ENCODE measurements at regions not wholly inside any gene's neighbourhood (a gene's known extent, or its start where the extent isn't known, plus 50 kb on each side); places are given as distances from the start of the nearest gene placed in this dataset.

DNA sequence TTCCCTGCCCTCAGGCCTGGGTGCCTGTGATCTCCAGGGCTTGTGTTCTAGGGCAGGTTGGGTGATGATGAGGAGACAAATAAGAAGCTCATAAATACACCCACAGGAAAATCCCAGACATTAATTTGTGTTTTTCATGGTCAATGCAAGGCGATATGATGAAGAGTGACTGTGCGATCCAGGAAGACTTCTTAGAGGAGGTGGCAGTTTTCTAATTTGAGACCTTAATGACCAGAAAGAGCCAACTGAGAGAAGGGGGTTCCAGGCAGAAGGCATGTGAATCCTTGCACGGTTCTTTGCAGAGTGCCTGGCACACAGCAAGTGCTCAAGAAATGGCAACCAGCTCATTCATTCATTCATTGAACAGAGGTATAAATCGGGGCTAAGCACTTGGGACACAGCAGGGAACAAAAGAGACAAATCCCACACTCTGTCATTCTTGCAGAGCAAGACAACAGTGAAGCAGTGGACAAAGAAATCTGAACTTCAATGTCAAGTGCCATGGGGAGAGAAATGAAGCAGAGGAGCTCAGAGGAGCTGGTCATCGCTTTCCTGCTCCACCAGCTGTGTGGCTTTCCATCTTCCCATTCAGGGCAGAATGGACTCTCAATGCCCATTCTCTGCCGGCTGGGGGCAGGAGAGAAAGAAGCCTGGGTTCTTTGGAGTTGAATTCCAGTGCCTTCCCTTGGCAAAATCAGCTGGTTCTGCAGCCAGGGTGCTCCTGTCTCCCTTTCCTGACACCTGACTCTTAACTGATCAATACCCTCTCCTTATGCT, 128.3 kb downstream of the AACS start:
- ATAC-seq (replicated peaks in 1 of 2): no peak
- peaks cover 80% of the 10 kb centered on the region for H3K27me3 Mint-ChIP-seq (ENCODE audit: low read depth)
- H3K9me3 Mint-ChIP-seq: no peaks in the 10 kb centered on the region
- H3K27ac Mint-ChIP-seq: no peak overlapping the region
- H3K4me3 Mint-ChIP-seq: no peak overlapping the region
- no peaks in the 10 kb centered on the region for H3K36me3 Mint-ChIP-seq (ENCODE audit: insufficient read depth in 2 of 2)
- DNase-seq: no peak
- no peaks in the 10 kb centered on the region for H3K4me1 Mint-ChIP-seq (ENCODE audit: low read depth)

DNA sequence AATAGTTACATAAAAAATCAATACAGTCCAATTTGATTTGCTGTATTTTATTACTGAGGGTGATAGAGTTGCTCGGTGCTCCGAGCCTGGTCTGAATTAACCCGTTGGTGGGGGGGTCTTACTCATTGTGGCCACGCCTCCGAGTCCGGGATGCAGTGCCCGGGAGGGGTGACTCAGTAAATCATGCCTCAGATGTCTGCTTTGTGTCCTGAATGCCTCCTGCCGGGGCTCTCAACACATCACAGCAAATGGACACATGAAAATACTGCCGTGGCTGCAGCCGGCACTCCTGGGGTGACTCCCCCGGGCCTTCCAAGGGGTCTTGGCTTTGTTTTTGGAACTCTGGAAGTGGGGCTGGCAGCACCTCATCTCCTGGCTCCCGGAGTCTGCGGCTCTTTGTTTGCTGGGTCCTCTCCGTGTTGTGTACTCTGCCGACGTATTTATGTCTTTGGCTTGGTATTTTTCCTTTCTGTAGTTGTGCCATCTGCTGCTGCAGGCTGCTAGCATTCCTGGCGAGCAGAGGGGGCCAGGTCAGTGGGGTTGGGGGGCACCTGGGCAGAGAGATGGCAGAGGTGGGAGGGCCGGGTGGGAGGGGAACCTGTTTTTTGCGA, 129.0 kb downstream of the AACS start:
- Mint-ChIP-seq H3K27me3 (ENCODE audit: low read depth) (peaks cover 79% of the 10 kb centered on the region), H3K4me3 (no peak overlapping the region), H3K9me3 (no peaks in the 10 kb centered on the region), H3K36me3 (ENCODE audit: insufficient read depth in 2 of 2) (no peaks in the 10 kb centered on the region), H3K27ac (no peak overlapping the region), H3K4me1 (ENCODE audit: low read depth) (no peaks in the 10 kb centered on the region)
- no peak for DNase-seq
- no peak for ATAC-seq (replicated peaks in 1 of 2)

DNA sequence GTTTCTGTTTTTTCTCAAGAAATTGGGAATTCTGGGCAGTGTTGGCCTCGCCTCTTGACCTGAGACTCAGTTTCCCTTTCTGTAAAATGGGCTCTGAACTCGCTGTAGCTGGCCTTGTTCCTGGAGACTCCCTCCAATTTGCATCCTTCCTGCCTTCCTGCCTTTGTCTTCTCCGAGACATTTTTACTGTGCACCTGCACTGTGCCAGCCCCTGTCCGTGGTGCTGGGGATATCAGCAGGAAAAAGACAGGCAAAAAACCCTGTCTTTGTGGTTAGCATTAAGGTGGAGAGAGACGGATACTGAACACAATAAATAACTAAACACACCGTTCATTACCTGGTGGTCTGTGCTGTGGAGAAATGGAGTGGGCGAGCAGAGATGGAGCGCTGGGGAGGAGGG, 129.8 kb downstream of the AACS start:
- Mint-ChIP-seq H3K36me3 (ENCODE audit: insufficient read depth in 2 of 2) (no peaks in the 10 kb centered on the region), H3K4me3 (no peak overlapping the region), H3K4me1 (ENCODE audit: low read depth) (no peaks in the 10 kb centered on the region), H3K27ac (no peak overlapping the region), H3K27me3 (ENCODE audit: low read depth) (peaks cover 79% of the 10 kb centered on the region), H3K9me3 (no peaks in the 10 kb centered on the region)
- ATAC-seq (replicated peaks in 1 of 2) (no peak), DNase-seq (no peak)

DNA sequence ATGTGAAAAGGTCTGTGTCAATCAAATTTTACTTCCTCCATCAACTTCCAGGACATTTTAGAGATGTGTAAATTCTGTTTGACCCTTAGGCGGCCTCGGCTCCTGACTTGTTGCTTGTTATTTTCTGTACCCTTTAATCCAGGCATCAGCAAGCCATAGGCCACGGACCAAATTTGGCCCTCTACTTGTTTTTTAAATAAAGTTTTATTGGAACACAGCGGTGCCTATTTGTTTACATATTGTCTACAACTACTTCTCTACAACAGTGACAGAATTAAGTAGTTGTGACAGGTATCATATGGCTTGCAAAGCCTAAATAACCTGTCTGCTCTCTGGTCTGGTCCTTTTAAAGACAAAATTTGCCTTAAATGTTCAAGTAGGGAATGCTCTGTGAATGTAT, 132.1 kb downstream of the AACS start:
- no peaks in the 10 kb centered on the region for H3K9me3 Mint-ChIP-seq
- H3K4me3 Mint-ChIP-seq: no peak overlapping the region
- ATAC-seq (replicated peaks in 1 of 2): no peak

DNA sequence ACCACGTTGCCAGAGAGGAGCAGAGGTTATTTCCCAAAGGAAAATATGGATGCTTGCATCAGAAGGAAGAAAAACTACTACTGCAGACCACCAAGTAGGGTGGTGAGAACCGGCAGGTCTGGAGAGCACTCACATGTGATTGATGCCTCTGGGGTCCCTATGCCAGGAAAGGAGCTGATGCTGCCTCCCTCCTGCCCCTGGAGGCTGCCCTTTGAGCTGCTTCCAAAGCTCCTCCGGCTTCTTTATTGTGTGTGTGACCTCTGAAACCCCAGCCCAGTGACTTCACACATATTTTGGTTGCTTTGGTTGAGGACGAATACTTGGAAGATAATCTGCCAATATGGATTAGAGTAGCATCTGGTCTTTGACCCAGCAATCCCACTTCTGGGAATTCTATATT, 133.4 kb downstream of the AACS start:
- no peak overlapping the region for H3K4me3 Mint-ChIP-seq
- no peaks in the 10 kb centered on the region for H3K9me3 Mint-ChIP-seq
- H3K4me1 Mint-ChIP-seq (ENCODE audit: low read depth): no peaks in the 10 kb centered on the region
- peaks cover 73% of the 10 kb centered on the region for H3K27me3 Mint-ChIP-seq (ENCODE audit: low read depth)
- DNase-seq: no peak
- no peak for ATAC-seq (replicated peaks in 1 of 2)
- H3K36me3 Mint-ChIP-seq (ENCODE audit: insufficient read depth in 2 of 2): no peaks in the 10 kb centered on the region
- H3K27ac Mint-ChIP-seq: no peak overlapping the region

More for the DNA sequence above, 132.1 kb downstream of the AACS start:
- Mint-ChIP-seq H3K36me3 (ENCODE audit: insufficient read depth in 2 of 2) (no peaks in the 10 kb centered on the region), H3K4me1 (ENCODE audit: low read depth) (no peaks in the 10 kb centered on the region), H3K27ac (no peak overlapping the region), H3K27me3 (ENCODE audit: low read depth) (peaks cover 77% of the 10 kb centered on the region)
- DNase-seq: no peak

DNA sequence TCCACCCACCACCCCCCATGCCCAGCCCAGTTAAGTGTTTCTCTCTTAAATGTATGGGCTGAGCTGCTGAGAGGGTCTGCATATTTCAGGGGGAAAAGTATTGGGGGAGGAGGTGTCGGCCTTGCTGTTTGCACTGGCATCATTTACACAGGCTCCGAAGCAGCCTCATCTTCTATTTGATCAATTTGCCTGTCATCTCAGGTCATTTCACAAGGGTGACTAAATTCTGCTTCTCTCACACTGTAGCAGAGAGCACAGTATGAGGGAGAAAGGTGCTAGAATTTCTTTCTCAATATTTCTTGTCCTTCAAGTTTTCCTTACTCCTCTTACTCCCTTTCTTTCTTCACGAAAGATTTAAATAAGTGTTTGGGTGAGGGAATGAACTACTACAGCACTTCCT, 135.9 kb downstream of the AACS start:
- H3K36me3 Mint-ChIP-seq (ENCODE audit: insufficient read depth in 2 of 2): no peaks in the 10 kb centered on the region
- no peaks in the 10 kb centered on the region for H3K9me3 Mint-ChIP-seq
- H3K4me3 Mint-ChIP-seq: no peak overlapping the region
- DNase-seq (no peak), ATAC-seq (replicated peaks in 1 of 2) (no peak)
- no peak overlapping the region for H3K27ac Mint-ChIP-seq
- H3K4me1 Mint-ChIP-seq (ENCODE audit: low read depth): no peaks in the 10 kb centered on the region
- H3K27me3 Mint-ChIP-seq (ENCODE audit: low read depth): peaks cover 53% of the 10 kb centered on the region

DNA sequence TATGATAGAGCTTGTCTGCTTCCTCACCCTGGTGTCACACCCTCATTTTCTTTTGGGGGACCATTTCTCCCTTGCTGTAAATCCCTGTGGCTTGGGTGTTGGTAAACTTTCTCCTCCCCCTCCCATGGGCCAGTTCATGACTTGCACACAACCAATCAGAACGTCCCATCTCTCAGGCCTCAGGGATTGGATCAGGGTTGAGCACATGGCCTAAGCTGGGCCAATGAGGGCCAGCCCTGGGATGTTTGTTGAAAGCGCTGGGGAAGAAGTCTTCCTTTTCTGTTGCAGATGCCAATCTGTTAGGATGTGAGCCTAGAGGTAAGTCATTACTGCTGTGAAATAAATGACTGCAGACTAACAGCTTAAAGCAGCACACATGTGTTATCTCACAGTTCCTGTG, 136.7 kb downstream of the AACS start:
- no peak for DNase-seq
- H3K4me3 Mint-ChIP-seq: no peak overlapping the region
- no peak for ATAC-seq (replicated peaks in 1 of 2)
- no peaks in the 10 kb centered on the region for H3K9me3 Mint-ChIP-seq
- no peaks in the 10 kb centered on the region for H3K36me3 Mint-ChIP-seq (ENCODE audit: insufficient read depth in 2 of 2)
- H3K4me1 Mint-ChIP-seq (ENCODE audit: low read depth): no peaks in the 10 kb centered on the region
- peaks cover 47% of the 10 kb centered on the region for H3K27me3 Mint-ChIP-seq (ENCODE audit: low read depth)
- H3K27ac Mint-ChIP-seq: no peak overlapping the region

DNA sequence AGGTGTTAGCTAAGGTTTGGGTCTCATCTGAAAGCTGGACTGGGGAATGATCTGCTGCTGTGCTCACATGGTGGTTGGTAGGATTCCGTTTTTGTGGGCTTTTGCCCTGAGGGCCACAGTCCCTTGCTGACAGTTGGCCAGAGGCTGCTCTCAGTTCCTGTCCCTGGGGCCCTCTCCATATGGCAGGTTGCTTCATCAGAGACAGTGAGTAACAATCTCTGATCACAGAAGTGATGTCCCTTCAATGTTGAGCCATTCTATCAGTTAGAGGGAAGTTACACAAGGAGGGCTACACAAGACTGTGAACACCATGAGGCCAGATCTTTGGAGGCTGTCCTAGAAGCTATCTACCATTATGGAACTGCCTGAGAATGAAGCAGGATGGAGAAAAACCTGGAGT, 137.2 kb downstream of the AACS start:
- no peaks in the 10 kb centered on the region for H3K9me3 Mint-ChIP-seq
- H3K4me1 Mint-ChIP-seq (ENCODE audit: low read depth): no peaks in the 10 kb centered on the region
- peaks cover 42% of the 10 kb centered on the region for H3K27me3 Mint-ChIP-seq (ENCODE audit: low read depth)
- no peak for ATAC-seq (replicated peaks in 1 of 2)
- no peaks in the 10 kb centered on the region for H3K36me3 Mint-ChIP-seq (ENCODE audit: insufficient read depth in 2 of 2)
- no peak overlapping the region for H3K27ac Mint-ChIP-seq
- H3K4me3 Mint-ChIP-seq: no peak overlapping the region
- DNase-seq: no peak

DNA sequence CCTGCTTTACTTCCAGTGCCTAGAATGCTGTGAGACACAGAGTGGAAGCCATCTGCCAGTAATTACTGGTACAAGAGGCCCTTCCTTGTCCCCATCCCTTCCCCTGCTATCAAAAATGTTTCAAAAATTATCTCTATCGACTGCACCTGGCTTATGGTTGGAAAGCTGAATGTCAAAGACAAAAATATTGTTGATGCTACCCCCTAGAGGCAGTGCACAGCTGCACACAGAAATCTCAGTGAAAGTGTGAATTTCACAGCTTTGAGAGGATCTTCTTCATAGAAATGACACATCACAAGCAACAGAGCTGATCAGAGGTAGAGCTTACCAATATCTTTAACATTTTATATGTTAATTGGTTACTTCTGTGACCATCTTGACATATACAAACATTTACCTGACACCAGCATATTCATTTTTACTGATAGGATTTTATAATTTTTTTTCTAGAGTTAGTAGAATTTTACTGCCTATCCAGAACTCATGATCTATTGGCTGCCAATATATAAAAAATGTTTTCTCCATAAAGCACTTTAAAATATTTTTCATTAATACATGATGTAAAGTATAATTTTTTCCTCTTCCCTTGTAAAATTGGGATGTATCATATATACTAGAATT, 138.0 kb downstream of the AACS start:
- Mint-ChIP-seq H3K9me3 (no peaks in the 10 kb centered on the region), H3K4me3 (no peak overlapping the region), H3K4me1 (ENCODE audit: low read depth) (no peaks in the 10 kb centered on the region), H3K27me3 (ENCODE audit: low read depth) (peaks cover 45% of the 10 kb centered on the region), H3K36me3 (ENCODE audit: insufficient read depth in 2 of 2) (no peaks in the 10 kb centered on the region), H3K27ac (no peak overlapping the region)
- DNase-seq: no peak
- ATAC-seq (replicated peaks in 1 of 2): no peak

DNA sequence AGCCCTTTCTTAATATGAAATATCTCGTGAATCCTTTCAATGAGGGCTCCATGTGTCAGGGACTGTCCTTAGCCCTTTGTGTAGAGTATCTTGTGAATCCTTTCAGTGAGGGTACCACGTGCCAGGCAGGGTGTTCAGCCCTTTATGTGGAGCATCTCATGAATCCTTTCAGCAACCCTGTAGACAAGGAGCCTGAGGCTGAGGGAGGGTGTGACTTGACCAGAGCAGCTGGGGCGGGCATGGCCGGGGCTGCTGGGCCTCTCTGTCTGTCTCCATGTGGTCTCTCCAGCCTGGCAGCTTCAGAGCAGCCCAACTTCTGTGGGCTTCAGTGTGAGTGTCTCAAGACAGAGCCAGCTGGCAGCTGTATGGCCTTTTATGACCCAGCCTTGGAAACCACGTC, 140.2 kb downstream of the AACS start:
- Mint-ChIP-seq H3K27me3 (ENCODE audit: low read depth) (peaks cover 47% of the 10 kb centered on the region), H3K4me3 (no peak overlapping the region), H3K9me3 (no peaks in the 10 kb centered on the region), H3K36me3 (ENCODE audit: insufficient read depth in 2 of 2) (no peaks in the 10 kb centered on the region), H3K4me1 (ENCODE audit: low read depth) (no peaks in the 10 kb centered on the region), H3K27ac (no peak overlapping the region)
- no peak for DNase-seq
- ATAC-seq (replicated peaks in 1 of 2): no peak

DNA sequence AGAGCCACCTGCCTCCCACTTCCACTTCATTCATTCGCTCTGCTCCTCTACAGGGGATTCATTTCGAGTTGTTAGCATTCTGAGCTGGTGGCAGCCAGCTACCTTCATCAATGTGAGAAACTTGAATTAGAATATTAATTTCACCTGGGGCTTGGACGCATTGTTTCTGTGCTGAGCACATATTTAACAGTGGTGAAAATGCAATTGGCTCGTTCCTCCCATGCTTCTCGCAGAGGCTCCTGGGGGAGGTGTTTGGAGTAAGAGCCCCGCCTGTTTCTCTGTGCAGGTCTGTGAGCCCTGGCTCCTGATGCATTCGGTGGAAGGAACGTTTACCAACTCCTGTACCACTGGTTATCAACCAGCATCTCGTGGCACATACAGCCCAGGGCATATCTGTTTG, 141.5 kb downstream of the AACS start:
- Mint-ChIP-seq H3K4me1 (ENCODE audit: low read depth) (no peaks in the 10 kb centered on the region), H3K9me3 (no peaks in the 10 kb centered on the region), H3K27me3 (ENCODE audit: low read depth) (peaks cover 41% of the 10 kb centered on the region), H3K36me3 (ENCODE audit: insufficient read depth in 2 of 2) (no peaks in the 10 kb centered on the region), H3K4me3 (no peak overlapping the region), H3K27ac (no peak overlapping the region)
- ATAC-seq (replicated peaks in 1 of 2) (no peak), DNase-seq (no peak)

DNA sequence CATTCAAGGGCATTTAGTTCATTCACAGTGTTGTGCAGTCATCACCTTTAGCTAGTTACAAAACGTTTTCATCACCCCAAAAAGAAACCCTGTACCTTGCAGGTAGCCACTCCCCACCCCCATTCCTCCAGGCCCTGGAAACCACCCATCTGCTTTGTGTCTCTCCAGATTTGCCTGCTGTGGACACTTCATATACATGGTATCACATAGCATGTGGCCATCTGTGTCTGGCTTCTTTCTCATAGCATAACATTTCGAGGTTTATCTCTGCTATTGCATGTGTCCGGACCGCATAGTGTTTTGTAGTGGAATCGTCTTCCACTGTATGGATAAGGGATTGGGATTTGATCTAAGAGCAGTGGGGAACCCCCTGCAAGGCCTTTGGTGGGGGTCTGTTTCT, 143.1 kb downstream of the AACS start:
- DNase-seq: no peak
- H3K4me1 Mint-ChIP-seq (ENCODE audit: low read depth): no peaks in the 10 kb centered on the region
- no peak for ATAC-seq (replicated peaks in 1 of 2)
- no peak overlapping the region for H3K27ac Mint-ChIP-seq
- H3K27me3 Mint-ChIP-seq (ENCODE audit: low read depth): peaks cover 33% of the 10 kb centered on the region
- no peaks in the 10 kb centered on the region for H3K9me3 Mint-ChIP-seq
- H3K36me3 Mint-ChIP-seq (ENCODE audit: insufficient read depth in 2 of 2): no peaks in the 10 kb centered on the region
- H3K4me3 Mint-ChIP-seq: no peak overlapping the region

DNA sequence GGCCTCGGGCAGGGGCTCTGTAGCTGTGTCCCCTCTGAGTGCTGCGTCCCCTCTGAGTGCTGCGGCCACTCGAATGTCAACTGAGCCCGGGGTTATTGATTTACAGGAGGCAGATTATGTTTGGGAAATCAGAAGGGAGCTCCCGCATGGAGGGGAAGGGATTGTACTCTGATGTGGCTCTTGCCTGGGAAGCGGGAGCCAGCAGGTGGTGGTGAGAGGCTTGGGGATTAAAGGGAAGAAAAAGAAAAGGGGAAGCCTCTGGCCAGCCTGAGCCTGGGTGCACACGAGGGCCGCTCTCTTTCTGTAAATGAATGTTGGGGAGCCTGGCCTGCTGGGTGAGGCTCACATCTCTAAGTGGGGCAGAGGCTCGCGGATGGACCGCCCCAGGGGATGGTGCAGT, 143.7 kb downstream of the AACS start:
- no peaks in the 10 kb centered on the region for H3K9me3 Mint-ChIP-seq
- H3K4me1 Mint-ChIP-seq (ENCODE audit: low read depth): no peaks in the 10 kb centered on the region
- no peaks in the 10 kb centered on the region for H3K36me3 Mint-ChIP-seq (ENCODE audit: insufficient read depth in 2 of 2)
- DNase-seq (no peak), ATAC-seq (replicated peaks in 1 of 2) (no peak)
- no peak overlapping the region for H3K27ac Mint-ChIP-seq
- no peak overlapping the region for H3K4me3 Mint-ChIP-seq
- peaks cover 32% of the 10 kb centered on the region for H3K27me3 Mint-ChIP-seq (ENCODE audit: low read depth)
